K562 (cell line): ENCODE measurements at regions not wholly inside any gene's neighbourhood (a gene's known extent, or its start where the extent isn't known, plus 50 kb on each side); places are given as distances from the start of the nearest gene placed in this dataset.

ENCODE experiments used
- ATAC-seq: fragments of 200-7000 bp; cut with Tn5 transposase; 3 replicates; pipeline ENCODE4 v1.9.1; 2020; ENCODE audit warnings: moderate library complexity
- BruUV-seq: library from RNA; stranded (reverse); fragments of 400-500 nt; replicated peaks from 2 replicates; lab custom pipeline; 2021; lab: Mats Ljungman, UMichigan
- CTCF ChIA-PET: fragments of 300-600 bp; formaldehyde crosslinking; extraction: SDS; loops from one replicate; lab custom pipeline; 2021; ENCODE audit warnings: low intra/inter-chr PET ratio; lab: Yijun Ruan, JAX
- POLR2A ChIA-PET: fragments of 300-600, 350-650 bp; sonication (Branson Sonifier 250); formaldehyde crosslinking; extraction: SDS; loops from one replicate; lab custom pipeline; 2021; ENCODE audit warnings: antibody characterized with exemption, inconsistent platforms; lab: Yijun Ruan, JAX
- DNase-seq, 4 experiments: peaks; one replicate each; pipeline versions ENCODE4 v3.0.0 to v3.0.0-alpha.2; 2011 to 2018; ENCODE audit warnings: low spot score in 3 of 4, mixed read lengths in 3 of 4; ENCODE audit errors: extremely low read depth in 1 of 4
- FAIRE-seq: peaks from 2 replicates; lab custom pipeline; 2011; peaks lifted over from hg19 to GRCh38; lab: Jason Lieb, UNC
- H2AFZ ChIP-seq: 2 replicates; pipeline ENCODE4 v1.6.0; 2011; ENCODE audit warnings: low read depth, low read length, control low read depth, inconsistent platforms
- H3K27ac ChIP-seq: fragments of 200-600 bp; 3 replicates; pipeline ENCODE4 v1.8.0; 2011; ENCODE audit warnings: low read depth, mild to moderate bottlenecking, control low read depth, inconsistent platforms, low read length, moderate library complexity, mixed read lengths; ENCODE audit errors: extremely low read depth
- H3K27me3 ChIP-seq, 2 experiments: fragments of 300-600 bp in 1 of 2; 2 replicates in 1 of 2; 3 replicates in 1 of 2; pipeline versions ENCODE4 v1.6.0 to v1.8.0; 2011; ENCODE audit warnings: inconsistent platforms in 2 of 2, low read length in 2 of 2, mild to moderate bottlenecking in 1 of 2, mixed read lengths in 1 of 2, moderate library complexity in 1 of 2; ENCODE audit not compliant: control insufficient read depth in 2 of 2, insufficient read depth in 2 of 2
- H3K36me3 ChIP-seq: fragments of 300-600 bp; 3 replicates; pipeline ENCODE4 v1.8.0; 2011; ENCODE audit warnings: mild to moderate bottlenecking, low read length, inconsistent platforms; ENCODE audit not compliant: control insufficient read depth, insufficient read depth
- H3K4me1 ChIP-seq, 2 experiments: fragments of 200-600 bp in 1 of 2; replicated peaks in 1 of 2; 2 replicates in 1 of 2; 3 replicates in 1 of 2; pipeline versions ENCODE4 v1.5.1 to v1.8.0; 2011; ENCODE audit warnings: inconsistent platforms in 2 of 2, low read length in 2 of 2, mild to moderate bottlenecking in 1 of 2, mixed read lengths in 1 of 2, moderate library complexity in 1 of 2; ENCODE audit not compliant: control insufficient read depth in 2 of 2, insufficient read depth in 2 of 2
- H3K4me2 ChIP-seq: 2 replicates; pipeline ENCODE4 v1.6.1; 2011; ENCODE audit warnings: low read length, control low read depth, inconsistent platforms, mixed read lengths; ENCODE audit not compliant: insufficient read depth
- H3K4me3 ChIP-seq: fragments of 200-600 bp; sonication (generic), shearing (Covaris generic); 2 replicates; pipeline ENCODE4 v1.5.1; 2016; ENCODE audit warnings: control low read depth, inconsistent platforms
- H3K79me2 ChIP-seq: fragments of 200-600 bp; 3 replicates; pipeline ENCODE4 v1.8.0; 2011; ENCODE audit warnings: low read length, inconsistent platforms; ENCODE audit not compliant: control insufficient read depth, insufficient read depth
- H3K9ac ChIP-seq, 2 experiments: 2 replicates each; pipeline versions ENCODE4 v1.6.0 to v1.6.1; 2011; ENCODE audit warnings: low read depth in 2 of 2, low read length in 2 of 2, control low read depth in 1 of 2, inconsistent platforms in 1 of 2, mild to moderate bottlenecking in 1 of 2, mixed read lengths in 1 of 2; ENCODE audit not compliant: insufficient read depth in 1 of 2
- H3K9me1 ChIP-seq: one replicate; pipeline ENCODE4 v1.6.0; 2011; ENCODE audit warnings: inconsistent platforms, mild to moderate bottlenecking, low read length, moderate library complexity; ENCODE audit not compliant: control insufficient read depth, insufficient read depth
- H3K9me3 ChIP-seq: replicated peaks from 2 replicates; pipeline ENCODE4 v1.5.1; 2011; ENCODE audit warnings: low read depth, low read length, inconsistent platforms; ENCODE audit not compliant: control insufficient read depth, insufficient read depth
- H4K20me1 ChIP-seq: replicated peaks from 2 replicates; pipeline ENCODE4 v1.6.1; 2011; ENCODE audit warnings: low read length, inconsistent platforms, mixed read lengths; ENCODE audit not compliant: control insufficient read depth, insufficient read depth
- EGR1 ChIP-seq: fragments of 450-650 bp; conservative IDR thresholded peaks from 2 replicates; pipeline ENCODE4 v1.6.1; 2017; ENCODE audit warnings: mild to moderate bottlenecking
- FOXK2 ChIP-seq, 2 experiments: fragments of 450-650 bp; IDR thresholded peaks in 1 of 2; conservative IDR thresholded peaks in 1 of 2; 2 replicates each; pipeline ENCODE4 v1.6.1; 2016; ENCODE audit warnings: low read depth in 2 of 2, mild to moderate bottlenecking in 1 of 2
- NFATC3 ChIP-seq: fragments of 450-650 bp; IDR thresholded peaks from 2 replicates; pipeline ENCODE4 v1.6.1; 2017; ENCODE audit warnings: mild to moderate bottlenecking
- OTX1 ChIP-seq: fragments of 450-650 bp; formaldehyde crosslinking; IDR thresholded peaks from 2 replicates; pipeline ENCODE4 v1.4.0; 2022; ENCODE audit warnings: mild to moderate bottlenecking
- RBM22 ChIP-seq: fragments of 200-400 bp; formaldehyde crosslinking; IDR thresholded peaks from 2 replicates; pipeline ENCODE4 v1.6.1; 2018; ENCODE audit warnings: low read length, low read depth; ENCODE audit not compliant: poor library complexity, severe bottlenecking
- TAF1 ChIP-seq: IDR thresholded peaks from 2 replicates; pipeline ENCODE4 v1.6.1; 2011; ENCODE audit warnings: mild to moderate bottlenecking, low read length, moderate library complexity; ENCODE audit not compliant: insufficient read depth, control insufficient read depth, severe bottlenecking; ENCODE audit errors: extremely low read depth
- ZBTB8A ChIP-seq: fragments of 450-650 bp; IDR thresholded peaks from 2 replicates; pipeline ENCODE4 v1.6.1; 2018; ENCODE audit warnings: mild to moderate bottlenecking, moderate library complexity; ENCODE audit not compliant: partially characterized antibody
- WGBS: fragments of 100-300 bp; shearing (Covaris generic); methylation state at CpG from one replicate; pipeline ENCODE4 v1.1.6; 2016; ENCODE audit warnings: low coverage, mixed read lengths; ENCODE audit not compliant: insufficient coverage; ENCODE audit errors: missing lambda C conversion rate; 5-methylcytosine and 5-hydroxymethylcytosine counted together
- in situ Hi-C: fragments of 300-500 bp; cut with MboI; formaldehyde crosslinking; loops from 4 replicates; pipeline ENCODE4 v1.15.0; 2018; ENCODE audit warnings: inconsistent platforms, mixed read lengths
- intact Hi-C: fragments of 100-400 bp; cut with micrococcal nuclease; formaldehyde crosslinking; loops from 2 replicates; pipeline ENCODE4 v1.14.2; 2022
- TF ChIP-seq, protein P1 (sequence below), 2 experiments: IDR thresholded peaks in 1 of 2; conservative IDR thresholded peaks in 1 of 2; 2 replicates each; pipeline ENCODE4 v1.6.1; 2016; ENCODE audit warnings: low read depth in 2 of 2, mild to moderate bottlenecking in 1 of 2, missing compliant biosample characterization in 1 of 2, missing genetic modification characterization in 1 of 2, moderate library complexity in 1 of 2
- TF ChIP-seq, protein P2 (sequence below): fragments of 450-650 bp; IDR thresholded peaks from 2 replicates; pipeline ENCODE4 v1.6.1; 2016; ENCODE audit warnings: borderline replicate concordance
- TF ChIP-seq, protein P3 (sequence below), 3 experiments: fragments of 200-800 bp in 1 of 3; sonication (Bioruptor generic) in 1 of 3; sonication (generic) in 1 of 3; formaldehyde crosslinking in 1 of 3; IDR thresholded peaks; 2 replicates each; pipeline versions ENCODE4 v1.6.1 to v1.8.0; 2016 to 2022; ENCODE audit warnings: mild to moderate bottlenecking in 2 of 3, missing compliant biosample characterization in 2 of 3, missing genetic modification characterization in 2 of 3, missing genetic modification reagents in 1 of 3

DNA sequence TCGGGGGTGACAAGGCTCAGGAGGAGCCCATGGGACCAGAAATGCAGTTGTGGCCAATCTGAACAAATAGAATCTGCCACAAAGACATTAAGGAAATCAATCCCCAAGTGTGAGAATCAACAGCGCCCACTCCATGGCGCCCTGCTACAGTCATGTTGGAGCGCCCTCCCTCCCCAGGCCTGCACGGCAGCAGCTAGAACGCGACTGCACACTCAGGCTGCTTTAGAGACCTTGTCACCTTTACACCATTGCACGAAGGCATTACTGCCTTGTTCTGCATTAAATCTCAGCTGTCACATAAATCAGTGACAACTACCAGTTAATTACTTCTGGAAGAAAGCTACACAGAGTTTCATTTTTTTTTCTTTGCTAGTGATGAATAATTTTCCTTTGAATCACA, 98.7 kb upstream of the SPIN1 start:
- CTCF ChIA-PET = no interaction called here
- H3K27ac ChIP-seq = no peak overlapping the region
- H3K9me1 ChIP-seq = no peaks in the 10 kb centered on the region
- no peaks in the 10 kb centered on the region; a peak in 1 of 5 replicates for H3K4me1 ChIP-seq
- no peak overlapping the region for H3K4me3 ChIP-seq
- no peaks in the 10 kb centered on the region for H3K36me3 ChIP-seq
- no peaks in the 10 kb centered on the region for H3K79me2 ChIP-seq
- POLR2A ChIA-PET = no interaction called here
- DNase-seq (no peak), FAIRE-seq (no peak), ATAC-seq (no peak)
- no peak overlapping the region for H3K4me2 ChIP-seq
- intact Hi-C loops = no loop called here
- no peak overlapping the region for H3K9ac ChIP-seq
- no peak overlapping the region for H2AFZ ChIP-seq
- in situ Hi-C loops = no loop called here
- WGBS = 0% methylated on average over 8 of the region's 8 CpGs
- H4K20me1 ChIP-seq = no peaks in the 10 kb centered on the region
- no peaks in the 10 kb centered on the region for H3K9me3 ChIP-seq
- TF ChIP-seq OTX1 (CRISPR knock-in tag) = no peak
- TF ChIP-seq TAF1 = no peak
- TF ChIP-seq NFATC3 = no peak
- TF ChIP-seq, protein P1, sequence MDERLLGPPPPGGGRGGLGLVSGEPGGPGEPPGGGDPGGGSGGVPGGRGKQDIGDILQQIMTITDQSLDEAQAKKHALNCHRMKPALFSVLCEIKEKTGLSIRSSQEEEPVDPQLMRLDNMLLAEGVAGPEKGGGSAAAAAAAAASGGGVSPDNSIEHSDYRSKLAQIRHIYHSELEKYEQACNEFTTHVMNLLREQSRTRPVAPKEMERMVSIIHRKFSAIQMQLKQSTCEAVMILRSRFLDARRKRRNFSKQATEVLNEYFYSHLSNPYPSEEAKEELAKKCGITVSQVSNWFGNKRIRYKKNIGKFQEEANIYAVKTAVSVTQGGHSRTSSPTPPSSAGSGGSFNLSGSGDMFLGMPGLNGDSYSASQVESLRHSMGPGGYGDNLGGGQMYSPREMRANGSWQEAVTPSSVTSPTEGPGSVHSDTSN (CRISPR knock-in tag; IDR thresholded peaks at IDR 0.05; ENCODE audit: low read depth) = no peak
- TF ChIP-seq, protein P1 (tag; conservative IDR thresholded peaks at IDR 0.05; ENCODE audit: low read depth) = no peak
- no peak for TF ChIP-seq ZBTB8A
- TF ChIP-seq RBM22 = no peak
- TF ChIP-seq, protein P2, sequence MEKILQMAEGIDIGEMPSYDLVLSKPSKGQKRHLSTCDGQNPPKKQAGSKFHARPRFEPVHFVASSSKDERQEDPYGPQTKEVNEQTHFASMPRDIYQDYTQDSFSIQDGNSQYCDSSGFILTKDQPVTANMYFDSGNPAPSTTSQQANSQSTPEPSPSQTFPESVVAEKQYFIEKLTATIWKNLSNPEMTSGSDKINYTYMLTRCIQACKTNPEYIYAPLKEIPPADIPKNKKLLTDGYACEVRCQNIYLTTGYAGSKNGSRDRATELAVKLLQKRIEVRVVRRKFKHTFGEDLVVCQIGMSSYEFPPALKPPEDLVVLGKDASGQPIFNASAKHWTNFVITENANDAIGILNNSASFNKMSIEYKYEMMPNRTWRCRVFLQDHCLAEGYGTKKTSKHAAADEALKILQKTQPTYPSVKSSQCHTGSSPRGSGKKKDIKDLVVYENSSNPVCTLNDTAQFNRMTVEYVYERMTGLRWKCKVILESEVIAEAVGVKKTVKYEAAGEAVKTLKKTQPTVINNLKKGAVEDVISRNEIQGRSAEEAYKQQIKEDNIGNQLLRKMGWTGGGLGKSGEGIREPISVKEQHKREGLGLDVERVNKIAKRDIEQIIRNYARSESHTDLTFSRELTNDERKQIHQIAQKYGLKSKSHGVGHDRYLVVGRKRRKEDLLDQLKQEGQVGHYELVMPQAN = no peak
- TF ChIP-seq, protein P3, sequence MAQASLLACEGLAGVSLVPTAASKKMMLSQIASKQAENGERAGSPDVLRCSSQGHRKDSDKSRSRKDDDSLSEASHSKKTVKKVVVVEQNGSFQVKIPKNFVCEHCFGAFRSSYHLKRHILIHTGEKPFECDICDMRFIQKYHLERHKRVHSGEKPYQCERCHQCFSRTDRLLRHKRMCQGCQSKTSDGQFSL (CRISPR knock-in tag; IDR thresholded peaks at IDR 0.05) = no peak
- TF ChIP-seq, protein P3 (tag; IDR thresholded peaks at IDR 0.05) = no peak
- TF ChIP-seq FOXK2 (conservative IDR thresholded peaks at IDR 0.05 in 1 of 2, IDR thresholded peaks at IDR 0.05 in 1 of 2; ENCODE audit: low read depth in 2 of 2) = no peak
- no peak for TF ChIP-seq EGR1
- no TSS peak for BruUV-seq
- no peaks in the 10 kb centered on the region; a peak in 1 of 5 replicates for H3K27me3 ChIP-seq
